HG03103 (cell line): ENCODE measurements at regions not wholly inside any gene's neighbourhood (a gene's known extent, or its start where the extent isn't known, plus 50 kb on each side); places are given as distances from the start of the nearest gene placed in this dataset.

Experiments used
- ATAC-seq: cut with Tn5 transposase; IDR thresholded peaks from one replicate; pipeline ENCODE4 v1.9.1; 2021; ENCODE audit warnings: low read depth; ENCODE audit not compliant: unreplicated experiment

GRCh38 chr9:108104991-108105390, 615.4 kb upstream of the KLF4 start:
- no peak for ATAC-seq

DNA sequence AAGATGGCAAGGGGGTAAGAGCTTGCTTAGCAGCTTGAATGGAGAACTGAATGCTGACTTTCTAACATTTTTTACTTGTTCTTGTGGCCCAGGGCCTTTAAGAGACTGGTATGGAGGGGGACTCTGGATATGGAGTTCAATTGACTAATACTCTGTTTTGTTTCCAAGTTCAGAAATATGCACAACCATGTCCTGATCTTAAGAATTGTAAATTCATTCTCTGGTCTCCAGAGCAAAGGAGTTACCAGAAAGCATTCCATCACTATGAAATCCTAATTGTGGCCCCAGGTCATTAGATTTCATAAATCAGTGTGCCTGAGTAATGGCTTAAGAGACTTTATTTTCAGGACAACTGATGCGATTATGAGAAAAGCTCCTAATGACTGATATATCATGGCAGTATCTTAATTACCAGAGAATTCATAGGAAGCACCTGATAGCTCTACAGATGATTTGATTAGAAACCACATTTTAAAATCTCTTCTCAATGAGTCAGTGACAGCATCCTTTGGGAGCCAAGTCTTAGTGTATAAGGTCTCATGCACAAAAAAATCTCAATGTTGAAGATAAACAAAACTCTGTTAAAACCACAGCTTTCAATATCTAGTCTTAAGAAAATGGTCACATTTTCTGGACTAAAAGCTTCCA, 613.6 kb upstream of the KLF4 start:
- ATAC-seq = no peak

GRCh38 chr9:108101410-108101809, 611.8 kb upstream of the KLF4 start:
- ATAC-seq = no peak

DNA sequence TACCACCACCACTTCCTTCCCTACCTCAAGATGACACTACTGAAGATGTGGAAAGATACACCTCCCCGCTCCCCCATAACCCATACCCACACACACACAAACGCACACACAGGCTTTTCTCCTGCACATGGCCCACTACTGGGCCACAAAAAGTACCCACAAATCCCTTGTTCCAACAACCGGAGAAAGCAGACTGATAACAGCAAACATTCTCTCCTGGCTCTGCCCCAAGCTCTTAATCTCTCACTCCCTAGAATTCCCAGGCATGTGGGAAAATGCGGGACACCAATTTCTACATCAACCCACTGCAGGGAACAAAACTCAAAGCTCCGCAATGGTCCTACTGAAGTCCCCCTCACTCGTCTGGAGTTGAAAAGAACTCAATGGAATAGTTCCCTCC, 611.0 kb upstream of the KLF4 start:
- no peak for ATAC-seq

DNA sequence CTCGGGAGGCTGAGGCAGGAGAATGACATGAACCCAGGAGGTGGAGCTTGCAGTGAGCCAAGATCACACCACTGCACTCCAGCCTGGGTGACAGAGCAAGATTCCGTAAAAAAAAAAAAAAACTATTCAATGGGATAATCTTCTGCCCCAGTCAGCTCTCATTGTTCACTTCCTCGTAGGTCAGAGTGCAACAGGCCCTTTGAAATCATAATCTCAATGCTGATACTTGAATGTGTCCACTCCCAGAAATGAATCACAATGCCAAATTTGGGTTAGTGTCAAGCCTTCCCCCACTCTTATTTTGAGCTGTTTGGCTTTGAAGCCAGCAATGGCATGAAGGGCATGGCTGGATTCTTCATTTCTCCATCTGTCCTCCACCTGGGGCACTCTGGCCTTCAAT, 610.3 kb upstream of the KLF4 start:
- ATAC-seq = no peak

DNA sequence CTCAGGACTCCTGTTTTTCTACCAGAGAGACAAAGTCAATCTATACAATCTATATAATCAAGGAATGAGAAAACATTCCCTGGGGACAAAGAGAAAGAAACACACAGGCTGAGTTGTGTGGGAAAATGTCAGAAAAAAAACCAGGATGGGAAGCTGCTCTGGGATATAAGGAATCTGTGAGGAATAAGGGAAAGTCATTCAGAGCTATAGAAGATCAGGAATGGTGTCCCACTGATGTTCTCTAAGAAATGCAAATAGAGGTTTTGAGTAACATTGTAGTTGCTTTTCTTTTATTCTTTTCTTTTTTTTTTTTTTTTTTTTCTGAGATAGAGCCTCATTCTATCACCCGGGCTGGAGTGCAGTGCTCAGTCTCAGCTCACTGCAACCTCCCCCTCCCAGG, 605.9 kb upstream of the KLF4 start:
- ATAC-seq = no peak

- ATAC-seq = no peak
Measured at GRCh38 chr9:108094676-108094993, 605.1 kb upstream of the KLF4 start.

DNA sequence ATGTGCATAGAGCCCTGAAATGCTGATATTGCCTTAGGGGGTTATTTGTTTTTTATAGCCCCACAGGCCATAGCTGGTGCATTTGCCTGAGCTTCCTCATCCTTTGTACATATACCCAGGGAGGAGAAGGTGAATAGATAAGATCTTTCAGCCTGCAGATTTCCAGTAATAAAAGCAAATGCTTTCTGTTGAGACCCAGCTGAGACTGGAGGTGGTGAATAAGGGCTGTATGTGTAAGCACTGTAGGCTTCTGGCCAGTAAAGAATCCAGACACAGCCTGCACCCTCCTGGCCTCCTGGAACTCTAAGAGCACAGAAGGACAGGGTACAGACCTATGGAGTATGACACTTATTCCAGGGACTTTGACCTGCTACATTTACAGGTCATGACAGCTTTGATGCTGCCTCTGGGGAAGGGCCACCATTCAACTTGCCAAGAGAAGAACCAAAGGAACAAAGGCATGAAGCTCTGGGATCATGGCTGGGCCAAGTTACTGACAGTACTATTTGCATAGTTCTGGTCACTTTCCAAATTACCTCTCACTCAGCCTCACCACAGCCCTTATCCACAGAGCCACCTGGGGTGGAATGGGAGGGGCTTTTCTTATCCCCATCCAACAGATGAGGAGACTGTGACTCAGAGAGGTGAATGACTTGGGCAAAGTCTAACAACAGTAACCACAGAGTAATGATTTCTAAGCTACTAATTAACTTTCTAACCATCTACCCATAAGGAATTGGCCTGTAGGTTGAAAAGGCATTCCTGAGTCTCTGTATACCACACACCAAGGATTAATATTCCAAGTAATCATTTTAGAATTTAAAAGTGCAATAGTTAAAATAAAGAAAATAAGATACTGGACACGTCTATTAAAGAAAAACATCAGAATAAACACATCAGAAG, 604.5 kb upstream of the KLF4 start:
- no peak for ATAC-seq

DNA sequence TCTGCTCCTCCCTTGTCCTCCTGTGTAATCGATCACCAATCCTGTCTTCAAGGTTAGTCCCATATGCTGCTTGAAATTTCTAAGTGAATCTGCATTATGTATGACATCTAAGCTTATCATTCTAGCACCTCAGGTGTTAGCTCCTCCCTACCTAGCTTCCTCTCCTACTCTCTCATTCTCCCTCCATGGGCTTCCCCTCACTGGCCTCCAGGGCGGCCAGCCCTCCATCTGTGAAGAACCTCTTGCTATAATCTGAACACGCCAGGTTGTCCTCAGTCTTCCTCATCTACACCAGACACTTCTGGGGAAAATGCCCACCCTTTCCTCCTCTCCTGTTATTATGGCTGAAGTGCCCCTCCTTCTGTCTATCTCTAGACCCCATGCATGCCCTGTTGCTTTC, 599.3 kb upstream of the KLF4 start:
- ATAC-seq = no peak

DNA sequence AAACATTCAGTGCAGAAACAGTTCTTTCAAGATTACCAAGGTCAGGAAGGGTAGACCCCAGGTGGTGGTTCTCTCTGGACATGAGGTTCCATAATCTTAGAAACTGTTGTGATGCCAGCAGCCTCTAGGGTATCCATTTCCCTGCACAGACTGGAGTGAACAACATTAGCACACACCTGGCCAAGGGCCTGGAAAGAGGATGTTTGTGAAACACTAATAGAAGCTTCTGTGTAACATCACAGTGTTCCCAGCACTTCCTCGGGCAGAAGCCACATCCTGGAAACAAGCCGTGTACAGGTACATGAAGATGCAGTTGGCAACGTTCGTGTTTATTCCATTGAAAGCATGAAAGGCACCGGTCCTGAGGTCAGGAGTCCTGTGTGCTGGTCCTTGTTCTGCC, 598.2 kb upstream of the KLF4 start:
- no peak for ATAC-seq

- ATAC-seq = no peak
Measured at GRCh38 chr9:108086624-108087023, 597.1 kb upstream of the KLF4 start.

DNA sequence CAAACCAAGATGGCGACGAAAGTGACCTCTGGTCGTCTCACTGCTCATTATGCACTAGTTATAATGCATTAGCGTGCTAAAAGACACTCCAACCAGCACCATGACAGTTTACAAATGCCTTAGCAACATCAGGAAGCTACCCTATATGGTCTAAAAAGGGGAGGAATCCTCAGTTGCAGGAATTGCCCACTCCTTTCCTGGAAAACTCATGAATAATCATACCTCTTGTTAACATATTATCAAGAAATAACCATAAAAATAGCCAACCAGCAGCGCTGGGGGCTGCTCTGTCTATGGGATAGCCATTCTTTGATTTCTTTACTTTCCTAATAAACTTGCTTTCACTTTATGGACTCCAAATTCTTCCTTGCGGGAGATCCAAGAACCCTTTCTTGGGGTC, 595.7 kb upstream of the KLF4 start:
- ATAC-seq = no peak

- no peak for ATAC-seq
Measured at GRCh38 chr9:108083796-108084352, 594.3 kb upstream of the KLF4 start.

DNA sequence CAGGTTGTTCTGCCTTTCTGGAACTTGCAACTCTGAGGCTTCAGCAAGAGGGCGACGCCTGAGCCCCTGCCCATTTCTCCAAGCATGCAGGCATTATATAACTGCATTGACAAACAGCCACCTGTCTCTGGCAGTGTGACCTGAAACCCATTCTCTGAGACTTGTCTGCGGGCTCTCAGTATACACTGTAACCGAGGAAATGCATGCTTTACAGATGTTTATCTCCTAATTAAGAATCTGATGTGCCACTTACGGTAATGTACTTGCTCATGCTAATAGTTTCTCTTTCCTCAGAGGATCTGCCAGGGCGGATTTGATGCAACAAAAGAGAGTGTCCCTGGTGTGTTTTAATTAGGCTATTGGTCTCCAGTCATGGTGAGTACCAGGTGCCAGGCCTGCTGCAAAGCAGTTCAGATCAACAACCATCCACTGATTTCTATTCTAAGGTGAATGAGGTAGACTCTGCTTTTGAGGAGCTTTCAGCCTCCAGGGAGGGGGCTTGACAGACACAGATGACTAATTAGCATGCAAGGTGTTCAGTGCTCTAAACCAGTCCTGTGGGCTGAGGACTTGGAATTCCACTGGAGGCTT, 593.7 kb upstream of the KLF4 start:
- no peak for ATAC-seq

GRCh38 chr9:108081112-108081511, 591.5 kb upstream of the KLF4 start:
- no peak for ATAC-seq

DNA sequence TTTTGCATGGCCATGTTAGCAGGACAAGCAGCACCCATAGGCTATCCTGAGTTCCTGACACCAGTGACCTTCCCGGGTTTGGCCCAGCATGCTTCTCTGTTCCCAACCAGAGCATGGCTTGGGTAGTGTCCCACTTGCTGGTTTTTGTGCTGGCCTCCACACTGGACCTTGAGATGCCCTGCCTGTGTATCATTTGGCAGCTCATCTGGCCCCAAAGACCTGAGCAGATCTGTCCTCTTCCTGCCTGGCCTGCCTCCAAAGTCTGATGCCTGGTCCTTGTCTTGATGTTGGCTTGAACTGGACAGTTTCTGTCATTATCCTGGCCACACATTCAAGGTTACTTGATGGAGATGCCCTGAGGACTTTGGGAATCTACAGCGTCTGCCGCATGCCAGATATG, 590.7 kb upstream of the KLF4 start:
- ATAC-seq = no peak

- no peak for ATAC-seq
Measured at GRCh38 chr9:108078811-108079210, 589.2 kb upstream of the KLF4 start.

- ATAC-seq = no peak
Measured at GRCh38 chr9:108078375-108078774, 588.8 kb upstream of the KLF4 start.

GRCh38 chr9:108077556-108077955, 588.0 kb upstream of the KLF4 start:
- ATAC-seq = no peak

- ATAC-seq = no peak
Measured at GRCh38 chr9:108074900-108075299, 585.3 kb upstream of the KLF4 start.

- no peak for ATAC-seq
Measured at GRCh38 chr9:108073823-108074222, 584.3 kb upstream of the KLF4 start.

DNA sequence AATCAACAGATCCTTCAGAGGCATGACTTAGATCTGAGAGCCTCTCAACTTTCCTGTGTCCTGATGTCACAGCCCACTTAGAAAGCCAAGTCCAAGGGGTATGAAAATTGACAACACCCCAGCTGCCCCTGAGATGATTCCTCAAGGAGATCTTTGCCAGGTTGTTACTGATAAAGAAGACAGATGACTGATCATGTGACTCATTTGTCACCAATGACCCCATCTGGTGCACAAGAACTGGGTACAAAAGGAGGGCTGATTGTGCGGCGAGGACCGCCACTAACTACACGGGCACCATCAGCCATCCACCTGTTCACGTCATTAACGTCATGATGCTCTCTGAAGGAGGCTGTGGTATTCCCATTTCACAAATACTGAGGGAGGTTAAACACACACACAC, 583.2 kb upstream of the KLF4 start:
- ATAC-seq = no peak
